ENCODE measurements at regions not wholly inside any gene's neighbourhood (a gene's known extent, or its start where the extent isn't known, plus 50 kb on each side); places are given as distances from the start of the nearest gene placed in this dataset.

- TF ChIP-seq CTCF (IDR thresholded peaks at IDR 0.05) (no peak), POLR2A (IDR thresholded peaks at IDR 0.05) (no peak)
Measured at GRCh38 chr18:32613821-32614220, 143.1 kb upstream of the GAREM1 start.

All from sigmoid colon (tissue), 3 donors.